IPS-18a (cell line): ENCODE measurements at regions not wholly inside any gene's neighbourhood (a gene's known extent, or its start where the extent isn't known, plus 50 kb on each side); places are given as distances from the start of the nearest gene placed in this dataset.
"Not testable (repeated sequence)": the region's sequence is repeated elsewhere in the genome, so short reads cannot be mapped to it uniquely, and the experiment has no call there.

Experiments
- H3K27ac ChIP-seq: one replicate; pipeline ENCODE4 v1.5.1; 2013; ENCODE audit warnings: low read length
- H3K27me3 ChIP-seq: one replicate; pipeline ENCODE4 v1.6.1; 2013; ENCODE audit warnings: mild to moderate bottlenecking, low read length; ENCODE audit not compliant: control insufficient read depth, insufficient read depth
- H3K36me3 ChIP-seq: one replicate; pipeline ENCODE4 v1.6.1; 2013; ENCODE audit warnings: low read depth, low read length; ENCODE audit not compliant: control insufficient read depth
- H3K4me1 ChIP-seq: one replicate; pipeline ENCODE4 v1.6.1; 2013; ENCODE audit warnings: low read depth, low read length; ENCODE audit not compliant: control insufficient read depth
- H3K4me3 ChIP-seq: one replicate; pipeline ENCODE4 v1.5.1; 2013; ENCODE audit warnings: low read length
- H3K9ac ChIP-seq: one replicate; pipeline ENCODE4 v1.6.1; 2013; ENCODE audit warnings: mild to moderate bottlenecking, low read length, moderate library complexity
- H3K9me3 ChIP-seq: one replicate; pipeline ENCODE4 v1.6.1; 2013; ENCODE audit warnings: low read depth, low read length; ENCODE audit not compliant: control insufficient read depth

DNA sequence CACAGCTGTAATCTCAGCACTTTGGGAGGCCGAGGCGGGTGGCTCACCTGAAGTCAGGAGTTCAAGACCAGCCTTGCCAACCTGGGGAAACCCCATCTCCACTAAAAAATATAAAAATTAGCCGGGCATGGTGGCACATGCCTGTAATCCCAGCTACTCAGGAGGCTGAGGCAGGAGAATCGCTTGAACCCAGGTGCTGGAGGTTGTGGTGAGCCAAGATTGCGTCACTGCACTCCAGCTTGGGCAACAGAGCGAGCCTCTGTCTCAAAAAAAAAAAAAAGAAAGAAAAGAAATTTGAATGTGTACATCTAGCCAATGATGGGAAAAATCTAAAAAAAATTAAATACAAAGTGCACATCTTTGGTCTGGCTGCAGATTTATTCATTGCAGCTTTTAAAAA is 92.6 kb upstream of the ERRFI1 start:
- H3K36me3 ChIP-seq, H3K27me3 ChIP-seq, H3K27ac ChIP-seq, H3K9me3 ChIP-seq, H3K4me1 ChIP-seq, H3K9ac ChIP-seq, H3K4me3 ChIP-seq: not testable (repeated sequence)

DNA sequence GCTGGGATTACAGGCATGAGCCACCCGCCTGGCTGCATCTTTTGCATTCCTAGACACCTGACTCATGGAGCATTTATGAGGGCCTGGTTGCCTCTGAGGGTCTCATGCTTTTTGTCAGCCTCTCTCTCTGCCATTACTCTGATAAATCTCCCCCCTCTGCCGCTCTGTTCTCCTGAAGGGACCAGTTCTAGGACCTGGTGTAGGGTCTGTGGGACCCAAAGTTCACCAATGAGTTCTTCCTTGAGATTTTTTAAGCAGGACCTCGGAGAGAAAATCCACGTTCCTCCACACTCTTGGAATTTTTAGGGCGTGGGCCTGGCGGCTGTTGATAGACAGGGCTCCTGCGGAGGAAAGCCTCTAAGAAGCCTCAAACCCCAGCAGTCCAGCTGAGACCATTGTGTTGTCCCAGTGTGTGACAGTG is 91.9 kb upstream of the ERRFI1 start:
- H3K27ac ChIP-seq, result no peak overlapping the region
- H3K4me3 ChIP-seq, result no peak overlapping the region
- no peak overlapping the region for H3K9ac ChIP-seq
- no peaks in the 10 kb centered on the region for H3K27me3 ChIP-seq
- no peaks in the 10 kb centered on the region for H3K36me3 ChIP-seq
- peaks cover 14% of the 10 kb centered on the region for H3K4me1 ChIP-seq
- H3K9me3 ChIP-seq, result no peaks in the 10 kb centered on the region

DNA sequence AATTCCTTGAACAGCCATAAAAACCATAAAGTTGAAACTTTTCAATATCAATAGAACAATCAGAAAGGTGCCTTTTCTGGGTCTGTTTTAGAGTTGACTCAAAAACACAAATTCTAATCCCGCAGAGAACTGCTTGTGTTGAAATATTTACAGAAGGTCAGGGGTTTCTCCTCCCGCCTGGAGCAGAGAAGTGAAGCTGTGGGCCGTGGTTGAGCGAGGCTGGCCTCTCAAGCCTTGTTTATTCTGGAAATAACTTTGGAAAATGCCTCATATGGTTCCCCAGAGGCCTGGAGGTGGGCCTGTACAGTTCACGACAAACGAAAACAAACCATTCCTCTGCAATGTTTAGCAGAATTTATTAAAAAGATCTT is 90.8 kb upstream of the ERRFI1 start:
- Histone ChIP-seq H3K4me1 (peaks cover 14% of the 10 kb centered on the region), H3K27ac (no peak overlapping the region), H3K27me3 (no peaks in the 10 kb centered on the region), H3K9ac (no peak overlapping the region), H3K9me3 (no peaks in the 10 kb centered on the region), H3K4me3 (no peak overlapping the region), H3K36me3 (no peaks in the 10 kb centered on the region)

DNA sequence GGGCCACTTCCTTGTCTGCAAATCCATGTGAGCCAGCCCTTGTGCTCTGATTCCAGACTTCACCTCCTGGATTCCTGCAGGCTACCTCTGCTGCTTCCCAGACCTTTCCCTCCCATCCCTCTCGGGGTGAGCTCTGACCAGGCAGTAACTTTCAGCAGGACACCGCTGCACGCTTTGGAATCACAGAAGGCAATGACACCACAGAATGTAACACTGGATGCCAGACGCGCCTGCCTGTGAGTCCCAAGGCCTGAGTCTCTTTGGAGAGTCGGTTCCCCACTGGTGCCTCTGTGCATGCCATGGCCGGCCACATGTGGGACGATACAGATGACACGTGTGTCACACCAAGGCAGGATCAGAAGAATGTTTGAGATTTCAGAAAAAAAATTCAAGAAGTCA is 89.7 kb upstream of the ERRFI1 start:
- Histone ChIP-seq H3K9ac (no peak overlapping the region), H3K9me3 (no peaks in the 10 kb centered on the region), H3K36me3 (no peaks in the 10 kb centered on the region), H3K27ac (no peak overlapping the region), H3K4me3 (no peak overlapping the region), H3K4me1 (peaks cover 7% of the 10 kb centered on the region), H3K27me3 (no peaks in the 10 kb centered on the region)

DNA sequence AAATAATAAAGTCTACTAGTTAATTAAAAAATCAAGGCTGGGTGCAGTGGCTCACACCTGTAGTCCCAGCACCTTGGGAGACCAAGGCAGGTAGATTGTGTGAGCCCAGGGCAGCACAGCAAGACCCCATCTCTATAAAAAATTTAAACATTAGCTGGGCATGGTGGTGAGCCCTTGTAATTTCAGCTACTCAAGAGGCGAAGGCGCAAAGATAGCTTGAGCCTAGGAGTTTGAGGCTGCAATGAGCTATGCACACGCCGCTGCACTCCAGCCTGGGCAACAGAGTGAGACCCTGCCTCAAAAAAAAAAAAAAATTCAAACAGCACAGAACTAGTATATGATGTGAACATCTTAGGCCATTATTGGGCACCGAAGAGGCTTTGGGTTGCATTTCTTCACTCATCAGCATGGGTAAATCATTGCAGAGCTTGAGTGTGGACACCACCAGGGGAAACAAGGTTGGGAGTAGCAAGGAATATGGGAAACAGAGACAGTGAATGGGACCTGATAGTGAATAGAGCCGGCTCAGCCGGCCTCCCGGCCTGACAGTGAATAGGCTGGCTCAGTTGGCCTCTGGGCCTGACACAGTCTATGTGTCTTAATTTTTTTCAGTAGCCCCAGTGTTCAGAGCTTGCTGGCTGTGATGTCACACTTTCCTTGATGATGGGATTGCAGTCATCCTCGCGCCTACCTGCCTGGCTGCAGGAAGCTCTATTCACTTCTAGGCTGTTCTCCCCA is 89.1 kb upstream of the ERRFI1 start:
- Histone ChIP-seq H3K36me3 (no peaks in the 10 kb centered on the region), H3K27me3 (no peaks in the 10 kb centered on the region), H3K9me3 (no peaks in the 10 kb centered on the region), H3K4me3 (no peak overlapping the region), H3K4me1 (peaks cover 7% of the 10 kb centered on the region), H3K27ac (no peak overlapping the region), H3K9ac (no peak overlapping the region)

DNA sequence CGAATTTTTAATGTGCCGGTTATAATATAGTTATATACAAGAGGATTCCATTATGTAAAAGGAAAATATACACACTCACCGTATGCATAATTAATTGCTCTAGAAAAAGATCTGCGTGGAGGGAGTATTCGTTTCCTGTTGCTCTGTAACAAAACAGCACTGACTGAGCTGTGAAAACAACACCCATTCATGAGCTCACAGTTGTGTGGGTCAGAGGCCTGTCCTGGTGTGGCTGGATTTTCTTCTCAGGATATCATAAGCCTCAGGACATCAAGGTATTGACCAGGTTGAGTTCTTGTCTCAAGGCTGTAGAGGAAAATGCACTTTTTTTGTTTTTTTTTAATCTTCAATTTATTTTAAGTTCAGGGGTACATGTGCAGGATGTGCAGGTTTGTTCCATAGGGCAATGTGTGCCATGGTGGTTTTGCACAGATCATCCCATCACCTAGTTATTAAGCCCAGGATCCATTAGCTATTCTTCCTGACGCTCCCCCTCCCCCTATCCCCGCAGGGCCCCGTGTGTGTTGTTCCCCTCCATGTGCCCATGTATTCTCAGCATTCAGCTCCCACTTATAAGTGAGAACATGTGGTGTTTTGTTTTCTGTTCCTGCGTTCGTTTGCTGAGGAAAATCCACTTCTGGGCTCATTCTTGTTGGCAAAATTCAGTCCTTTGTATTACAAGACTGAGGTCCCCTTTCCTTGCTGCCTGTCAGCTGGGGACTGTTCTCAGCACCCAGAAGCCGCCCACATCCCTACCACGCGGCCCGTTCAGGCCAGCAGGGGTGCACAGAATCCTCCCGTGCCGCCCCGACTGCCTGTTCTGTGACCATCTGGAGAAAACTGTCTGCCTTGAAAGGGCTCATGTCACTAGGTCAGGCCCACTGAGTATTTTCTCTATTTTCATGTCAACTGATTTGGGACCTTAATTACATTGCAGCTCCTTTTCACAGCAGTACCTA is 87.4 kb upstream of the ERRFI1 start:
- no peak overlapping the region for H3K27ac ChIP-seq
- H3K36me3 ChIP-seq, result no peaks in the 10 kb centered on the region
- H3K9ac ChIP-seq, result no peak overlapping the region
- H3K4me3 ChIP-seq, result no peak overlapping the region
- H3K4me1 ChIP-seq, result peaks cover 7% of the 10 kb centered on the region
- no peaks in the 10 kb centered on the region for H3K9me3 ChIP-seq
- no peaks in the 10 kb centered on the region for H3K27me3 ChIP-seq

DNA sequence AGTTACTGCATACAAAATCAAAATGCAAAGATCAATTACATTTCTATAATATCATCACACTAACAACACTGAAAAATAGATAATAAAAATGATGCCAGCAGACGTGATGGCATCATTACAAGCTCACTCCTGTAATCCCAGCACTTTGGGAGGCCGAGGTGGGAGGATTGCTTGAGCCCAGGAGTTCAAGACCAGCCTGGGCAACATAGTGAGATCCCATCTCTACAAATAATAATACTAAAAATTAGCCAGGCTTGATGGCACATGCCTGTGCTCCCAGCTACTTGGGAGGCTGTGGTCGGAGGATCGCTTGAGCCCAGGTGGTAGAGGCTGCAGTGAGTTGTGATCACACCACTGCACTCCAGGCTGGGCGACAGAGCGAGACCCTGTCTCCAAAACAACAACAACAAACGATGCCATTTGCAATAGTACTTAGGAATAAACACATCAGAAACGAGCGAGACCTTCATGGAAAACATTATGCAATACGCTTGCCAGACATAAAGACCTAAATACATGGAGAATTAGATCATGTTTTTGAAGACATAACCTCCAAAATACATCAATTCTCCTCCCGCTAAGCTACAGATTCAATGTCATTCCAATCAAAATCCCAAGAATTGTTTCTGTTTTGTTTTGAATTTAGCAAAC is 86.6 kb upstream of the ERRFI1 start:
- H3K36me3 ChIP-seq, result no peaks in the 10 kb centered on the region
- H3K27me3 ChIP-seq, result no peaks in the 10 kb centered on the region
- no peak overlapping the region for H3K4me3 ChIP-seq
- H3K27ac ChIP-seq, result no peak overlapping the region
- peaks cover 7% of the 10 kb centered on the region for H3K4me1 ChIP-seq
- H3K9me3 ChIP-seq, result no peaks in the 10 kb centered on the region
- H3K9ac ChIP-seq, result no peak overlapping the region

DNA sequence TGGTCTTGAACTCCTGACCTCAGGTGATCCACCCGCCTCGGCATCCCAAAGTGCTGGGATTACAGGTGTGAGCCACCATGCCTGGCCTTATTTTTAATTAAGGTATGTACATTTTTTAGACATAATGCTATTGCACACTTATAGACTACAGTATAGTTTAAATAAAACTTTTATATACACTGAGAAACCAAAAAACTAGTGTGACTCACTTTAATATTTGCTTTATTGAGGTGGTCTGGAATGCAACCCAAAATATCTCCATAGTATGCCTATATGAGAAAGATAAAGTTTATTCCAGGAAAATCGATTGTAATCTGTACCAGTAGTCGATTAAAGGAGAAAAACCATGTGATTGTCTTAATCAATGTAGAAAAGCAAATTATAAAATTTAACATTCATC is 85.5 kb upstream of the ERRFI1 start:
- Histone ChIP-seq H3K4me3 (no peak overlapping the region), H3K9me3 (no peaks in the 10 kb centered on the region), H3K27ac (no peak overlapping the region), H3K27me3 (no peaks in the 10 kb centered on the region), H3K4me1 (peaks cover 11% of the 10 kb centered on the region), H3K9ac (no peak overlapping the region), H3K36me3 (no peaks in the 10 kb centered on the region)

DNA sequence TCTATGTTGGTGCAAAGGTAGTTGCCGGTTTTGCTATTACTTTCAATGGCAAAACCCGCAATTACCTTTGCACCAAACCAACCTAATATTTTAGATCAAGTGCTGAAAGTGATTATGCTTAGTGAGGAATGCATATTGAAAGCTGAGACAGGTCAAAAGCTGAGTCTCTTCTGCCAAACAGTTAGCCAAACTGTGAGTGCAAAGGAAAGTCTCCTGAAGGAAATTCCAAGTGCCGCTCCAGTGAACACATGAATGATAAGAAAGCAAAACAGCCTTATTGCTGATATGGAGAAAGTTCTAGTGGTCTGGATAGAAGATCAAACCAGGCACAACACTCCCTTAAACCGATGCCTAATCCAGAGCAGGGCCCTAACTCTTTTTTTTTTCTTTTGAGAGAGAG is 83.1 kb upstream of the ERRFI1 start:
- H3K9ac ChIP-seq, result no peak overlapping the region
- H3K27me3 ChIP-seq, result no peaks in the 10 kb centered on the region
- peaks cover 11% of the 10 kb centered on the region for H3K4me1 ChIP-seq
- H3K27ac ChIP-seq, result no peak overlapping the region
- H3K4me3 ChIP-seq, result no peak overlapping the region
- no peaks in the 10 kb centered on the region for H3K9me3 ChIP-seq
- H3K36me3 ChIP-seq, result no peaks in the 10 kb centered on the region

DNA sequence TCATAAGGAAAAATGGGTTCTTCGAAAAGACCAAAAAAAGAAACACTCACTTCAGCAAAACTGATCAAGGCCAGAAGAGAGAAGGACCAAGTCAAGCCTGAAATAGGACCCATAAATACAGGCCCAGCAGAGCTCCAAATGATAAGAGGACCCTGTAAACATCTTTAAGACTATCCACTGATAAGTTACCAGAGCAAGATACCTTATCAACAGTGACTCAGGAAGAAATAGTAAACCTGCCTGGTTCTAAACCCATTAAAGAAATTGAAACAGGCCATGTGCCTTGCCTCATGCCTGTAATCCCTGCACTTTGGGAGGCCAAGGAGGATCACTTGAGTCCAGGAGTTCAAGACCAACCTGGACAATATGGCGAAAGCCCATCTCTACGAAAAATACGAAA is 81.8 kb upstream of the ERRFI1 start:
- Histone ChIP-seq H3K4me1 (peaks cover 4% of the 10 kb centered on the region), H3K27ac (no peak overlapping the region), H3K9me3 (no peaks in the 10 kb centered on the region), H3K4me3 (no peak overlapping the region), H3K27me3 (no peaks in the 10 kb centered on the region), H3K9ac (no peak overlapping the region), H3K36me3 (no peaks in the 10 kb centered on the region)

DNA sequence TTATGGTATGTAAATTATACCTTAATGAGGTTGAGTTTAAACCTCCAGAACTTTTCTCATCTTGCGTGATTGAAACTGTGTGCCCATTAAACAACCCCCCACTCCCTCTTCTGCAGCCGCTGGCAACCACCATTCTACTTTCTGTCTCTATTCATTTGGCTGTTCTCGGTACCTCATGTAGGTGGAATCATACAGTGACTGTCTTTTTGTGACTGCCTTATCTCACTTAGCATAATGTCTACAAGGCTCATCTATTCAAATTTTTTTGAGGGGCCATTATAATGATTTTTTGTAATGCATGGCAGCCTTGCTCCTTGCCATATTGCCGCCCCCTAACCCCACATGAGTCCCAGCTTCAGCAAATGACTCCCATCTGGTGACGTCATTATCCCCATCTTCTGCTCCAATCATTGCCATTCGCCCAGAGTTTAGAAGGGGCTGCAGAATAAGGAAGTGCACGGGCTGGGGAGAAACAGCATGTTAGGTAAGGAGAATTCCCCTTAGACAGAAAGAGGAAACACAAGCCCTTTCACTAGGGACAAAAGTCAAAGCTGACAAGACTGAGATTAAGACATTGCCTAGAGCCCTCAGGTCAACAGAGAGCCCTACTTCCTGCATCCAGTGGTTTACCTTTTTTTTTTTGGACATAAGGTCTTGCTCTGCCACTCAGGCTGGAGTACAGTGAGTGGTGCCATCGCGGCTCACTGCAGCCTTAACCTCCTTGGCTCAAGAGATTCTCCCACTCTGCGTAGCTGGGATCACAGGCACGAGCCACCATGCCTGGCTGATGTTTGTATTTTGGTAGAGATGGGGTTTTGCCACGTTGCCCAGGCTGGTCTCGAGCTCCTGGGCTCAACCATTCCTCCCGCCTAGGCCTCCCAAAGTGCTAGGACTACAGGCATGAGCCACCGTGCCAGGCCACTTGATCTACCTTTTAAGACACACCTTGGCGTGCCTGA is 78.4 kb upstream of the ERRFI1 start:
- Histone ChIP-seq H3K27ac (no peak overlapping the region), H3K9ac (no peak overlapping the region), H3K4me3 (no peak overlapping the region), H3K4me1 (peaks cover 4% of the 10 kb centered on the region), H3K9me3 (no peaks in the 10 kb centered on the region), H3K36me3 (no peaks in the 10 kb centered on the region), H3K27me3 (no peaks in the 10 kb centered on the region)
